PFSK-1 (cell line): ENCODE measurements at regions not wholly inside any gene's neighbourhood (a gene's known extent, or its start where the extent isn't known, plus 50 kb on each side); places are given as distances from the start of the nearest gene placed in this dataset.

Source experiments
- FOXP2 ChIP-seq: optimal IDR thresholded peaks from 2 replicates; pipeline ENCODE3; 2011; ENCODE audit warnings: borderline replicate concordance, control low read depth, inconsistent platforms; ENCODE audit not compliant: insufficient read depth; ENCODE audit errors: extremely low read length, extremely low read depth
- POLR2AphosphoS5 ChIP-seq: IDR thresholded peaks from 2 replicates; pipeline ENCODE4 v1.6.1; 2012; ENCODE audit warnings: low read depth, mild to moderate bottlenecking, control low read depth, low read length, moderate library complexity
- REST ChIP-seq, 2 experiments: IDR thresholded peaks; 2 replicates each; pipeline versions ENCODE4 v1.6.1 to v1.8.0; 2011 to 2012; ENCODE audit warnings: low read depth in 2 of 2, low read length in 2 of 2, control low read depth in 1 of 2, inconsistent platforms in 1 of 2, mild to moderate bottlenecking in 1 of 2, moderate library complexity in 1 of 2; ENCODE audit not compliant: insufficient read depth in 1 of 2
- SIN3A ChIP-seq: IDR thresholded peaks from 2 replicates; pipeline ENCODE4 v1.6.1; 2012; ENCODE audit warnings: mild to moderate bottlenecking, low read length, moderate library complexity, borderline replicate concordance; ENCODE audit not compliant: insufficient read depth
- TAF1 ChIP-seq: IDR thresholded peaks from 2 replicates; pipeline ENCODE4 v1.6.1; 2012; ENCODE audit warnings: low read length, control low read depth, borderline replicate concordance; ENCODE audit not compliant: insufficient read depth

- TF ChIP-seq SIN3A, result no peak
- TF ChIP-seq POLR2AphosphoS5, result no peak
- TF ChIP-seq TAF1, result no peak
- no peak for TF ChIP-seq REST (IDR thresholded peaks at IDR 0.05; ENCODE audit: insufficient read depth in 1 of 2, low read depth in 2 of 2, low read length in 2 of 2)
- no peak for TF ChIP-seq FOXP2
These were observed 115.4 kb upstream of the PRICKLE2 start for GRCh38 chr3:64340641-64341101.
